Mucosa of gallbladder (tissue), 1 donor: ENCODE measurements at regions not wholly inside any gene's neighbourhood (a gene's known extent, or its start where the extent isn't known, plus 50 kb on each side); places are given as distances from the start of the nearest gene placed in this dataset.

ENCODE experiments used
- DNase-seq: peaks from one replicate; pipeline ENCODE4 v3.0.0-alpha.2; 2020; ENCODE audit warnings: low spot score
- donor health status: DM: no; HTN: no; CAD: no.

DNA sequence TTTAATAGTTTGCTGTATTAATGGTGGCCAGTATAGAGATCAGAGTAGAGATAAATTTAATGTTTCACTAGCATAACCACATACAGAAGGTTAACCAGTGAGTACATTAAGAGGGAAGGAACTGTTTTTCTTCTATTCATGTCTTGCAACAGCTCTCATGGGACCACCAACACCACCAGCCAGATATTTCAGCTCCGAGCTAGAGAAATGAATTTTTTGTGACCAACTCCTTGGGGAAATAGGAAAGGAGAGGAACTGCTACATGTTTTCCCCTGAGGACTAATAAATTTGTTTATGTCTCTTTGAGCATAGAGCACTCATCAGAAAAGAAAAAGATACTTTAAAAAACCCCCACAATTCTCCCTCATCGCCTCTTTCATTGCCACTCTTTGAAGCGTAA is 247.5 kb downstream of the MBNL1 start:
- no peak for DNase-seq

DNA sequence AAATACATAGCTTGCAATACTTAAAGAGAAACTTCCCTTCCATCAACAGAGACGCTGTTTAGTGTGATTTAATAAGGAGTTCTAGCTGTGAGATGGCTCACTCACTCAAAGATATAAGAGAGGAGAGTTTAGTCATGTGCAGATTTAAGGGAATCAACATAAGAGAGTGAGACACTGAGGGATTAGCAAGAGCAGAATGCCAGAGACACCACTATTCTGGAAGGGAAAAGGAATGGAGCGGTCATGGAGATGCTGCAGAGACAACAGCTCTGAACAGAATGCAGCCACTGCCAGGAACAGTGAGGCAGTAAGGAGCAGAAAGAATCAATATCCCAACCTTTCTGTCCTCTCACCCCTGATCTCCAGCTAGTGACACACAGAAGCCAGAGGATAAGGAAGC is 248.8 kb downstream of the MBNL1 start:
- DNase-seq = no peak

DNA sequence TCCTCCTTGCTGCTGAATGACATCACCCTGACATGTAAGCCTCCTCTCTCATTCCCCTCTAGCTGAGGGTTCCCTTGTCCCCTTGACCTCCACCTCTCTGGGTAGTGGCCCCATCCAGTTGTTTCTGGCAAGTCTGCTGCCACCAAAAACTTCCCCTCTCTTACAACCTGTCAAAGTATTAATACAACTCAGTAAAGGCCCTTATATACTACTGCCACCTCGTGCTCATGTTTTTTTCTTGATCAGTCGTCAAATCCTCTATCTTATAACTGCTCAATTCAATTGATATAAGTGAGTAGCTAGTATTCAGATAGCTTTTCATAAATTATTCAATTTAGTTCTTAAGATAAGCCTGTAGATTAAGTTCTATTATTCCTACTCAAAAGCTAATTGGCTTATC is 249.6 kb downstream of the MBNL1 start:
- DNase-seq = no peak

DNA sequence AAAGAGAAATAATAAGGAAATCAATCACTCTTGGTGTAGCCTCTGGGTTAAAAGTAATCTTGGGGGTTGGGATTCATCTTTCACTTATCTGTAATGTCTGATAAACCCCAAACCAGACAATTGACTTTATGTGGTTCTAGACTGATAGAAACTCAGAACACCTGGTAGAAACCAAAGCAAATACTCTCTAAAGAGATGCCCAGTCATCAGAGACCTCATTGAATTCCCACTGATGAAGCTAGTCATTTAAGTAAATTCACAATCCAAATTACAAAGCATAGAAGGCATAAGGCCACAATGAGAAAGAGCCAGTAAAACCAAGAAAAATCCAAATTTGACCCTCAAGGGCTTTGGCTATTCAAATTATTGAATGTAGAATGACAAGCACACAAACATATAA is 250.6 kb downstream of the MBNL1 start:
- no peak for DNase-seq

DNA sequence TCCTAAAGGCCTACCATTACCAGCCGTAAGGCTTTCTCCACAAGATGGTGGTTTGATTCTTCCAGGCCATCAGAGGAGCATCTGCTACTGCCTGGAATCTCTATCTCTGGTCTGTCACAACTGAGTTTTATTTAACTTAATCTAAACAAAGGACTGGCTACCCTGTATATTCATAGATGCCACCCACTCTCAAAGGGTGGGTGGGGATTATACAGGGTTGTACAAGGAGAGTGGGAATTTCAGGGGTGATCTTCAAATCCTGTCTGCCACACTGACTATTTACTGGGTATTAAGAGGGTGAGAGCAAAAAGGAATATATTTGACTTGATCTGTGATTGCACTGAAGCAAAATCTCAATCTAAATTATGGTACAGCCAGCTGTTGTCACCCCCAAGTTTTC is 253.3 kb downstream of the MBNL1 start:
- DNase-seq = no peak

DNA sequence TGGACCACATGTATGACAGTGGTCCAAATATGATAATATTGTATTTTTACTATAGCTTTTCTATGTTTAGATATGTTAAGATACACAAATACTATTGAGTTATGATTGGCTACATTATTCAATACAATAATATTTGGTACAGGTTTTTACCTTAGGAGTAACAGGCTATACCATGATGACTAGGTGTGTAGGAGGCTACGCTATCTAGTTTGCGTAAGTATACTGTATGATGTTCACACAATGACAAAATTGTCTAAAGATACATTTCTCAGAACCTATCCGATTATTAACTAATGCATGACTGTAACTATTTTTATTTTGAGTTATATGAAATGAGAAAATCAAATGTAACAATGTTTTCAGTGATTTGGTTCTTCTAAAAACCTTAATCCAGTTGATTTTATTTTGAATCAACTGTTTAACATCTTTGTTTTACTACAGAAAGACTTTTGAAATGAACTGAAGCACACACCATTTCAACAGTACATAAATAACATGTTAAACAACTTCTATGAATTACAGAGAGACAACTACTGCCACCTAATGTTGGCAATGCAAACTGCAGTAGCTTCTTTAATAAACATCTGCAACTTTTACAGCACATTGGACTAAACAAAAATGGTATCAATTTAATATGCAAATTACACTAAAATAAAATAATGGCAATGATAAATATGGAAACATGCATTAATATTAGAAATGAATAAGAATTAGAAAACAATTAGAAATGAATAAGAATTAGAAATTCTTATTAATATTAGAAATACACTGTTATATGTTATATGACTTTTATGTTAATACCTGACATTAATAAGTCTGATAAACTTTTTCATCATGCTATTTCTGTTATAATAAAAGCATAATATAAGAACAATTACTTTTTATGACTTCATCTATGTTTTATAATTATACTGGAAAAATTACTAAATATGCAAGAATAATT is 255.7 kb downstream of the MBNL1 start:
- peak; percentile 63 for DNase-seq

DNA sequence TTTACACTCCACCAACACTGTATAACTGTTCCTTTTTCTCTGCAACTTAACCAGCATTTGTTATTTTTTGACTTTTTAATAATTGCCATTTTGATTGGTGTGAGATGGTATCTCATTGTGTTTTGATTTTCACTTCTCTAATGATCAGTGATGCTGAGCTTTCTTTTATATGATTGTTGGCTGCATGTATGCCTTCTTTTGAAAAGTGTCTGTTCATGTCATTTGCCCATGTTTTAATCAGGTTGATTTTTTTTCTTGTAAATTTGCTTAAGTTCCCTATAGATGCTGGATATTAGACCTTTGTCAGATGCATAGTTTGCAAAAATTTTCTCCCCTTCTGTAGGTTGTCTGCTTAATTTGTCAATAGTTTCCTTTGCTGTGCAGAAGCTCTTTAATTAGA is 263.0 kb downstream of the MBNL1 start:
- DNase-seq = no peak

DNA sequence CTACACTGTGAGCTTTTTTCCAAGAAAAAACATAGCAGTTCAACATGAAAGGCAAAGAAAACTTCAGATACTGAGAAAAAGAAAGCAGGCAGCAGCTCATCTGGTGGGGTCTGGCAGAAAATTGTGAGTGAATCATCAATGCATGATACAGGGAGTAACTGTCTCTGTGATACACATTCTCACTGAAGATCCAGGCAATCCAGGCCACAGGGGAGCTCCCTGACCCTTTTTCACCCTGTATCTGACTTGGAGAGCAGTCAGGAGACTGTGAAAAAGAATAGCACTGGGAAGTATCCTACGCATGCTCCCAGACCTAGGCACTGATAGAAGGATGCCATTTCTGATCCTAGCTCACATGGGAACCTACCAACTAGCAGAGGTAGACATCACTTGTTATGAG is 269.8 kb downstream of the MBNL1 start:
- no peak for DNase-seq

DNA sequence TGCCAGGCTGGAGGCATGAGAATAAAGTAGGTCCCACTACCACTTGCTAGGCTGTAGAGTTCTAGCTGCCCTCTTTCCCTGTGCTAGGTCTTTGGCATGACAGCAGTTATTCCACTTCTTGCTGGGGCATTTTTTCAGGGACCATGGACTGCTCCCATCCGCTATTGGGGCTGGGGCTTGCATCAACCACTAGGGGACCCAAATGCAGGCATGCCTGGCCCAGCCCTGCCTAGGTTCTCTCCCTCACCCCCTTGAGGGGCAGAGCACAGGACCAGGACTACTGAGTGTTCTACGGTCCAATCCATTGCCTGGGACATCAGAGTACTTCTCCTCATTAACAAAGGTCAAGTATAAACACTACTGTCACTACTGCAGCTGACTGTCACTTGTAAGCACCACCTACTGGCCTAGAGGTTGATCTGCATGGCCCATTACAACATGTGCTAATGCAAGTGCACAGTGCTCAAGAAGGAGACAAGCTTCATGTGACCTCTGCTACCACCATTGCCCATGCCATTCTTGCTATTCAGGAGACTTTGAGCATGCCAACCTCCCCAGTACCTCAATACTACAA is 270.5 kb downstream of the MBNL1 start:
- DNase-seq = no peak

DNA sequence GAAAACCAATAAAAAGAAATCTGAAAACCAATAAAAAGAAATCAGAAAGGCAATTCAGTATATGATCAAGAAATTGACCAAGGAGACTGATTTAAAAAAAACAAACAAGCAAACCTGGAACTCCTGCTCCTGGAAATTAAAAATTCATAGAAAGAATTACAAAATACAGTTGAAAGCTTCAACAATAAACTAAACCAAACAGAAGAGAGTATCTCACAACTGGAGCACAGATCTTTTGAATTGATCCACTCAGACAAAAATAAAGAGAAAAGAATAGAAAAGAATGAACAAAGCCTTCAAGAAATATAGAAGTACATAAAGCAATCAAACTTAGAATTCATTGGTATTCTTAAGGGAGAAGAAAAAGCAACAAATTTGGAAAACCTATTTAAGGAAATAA is 271.4 kb downstream of the MBNL1 start:
- DNase-seq = no peak

DNA sequence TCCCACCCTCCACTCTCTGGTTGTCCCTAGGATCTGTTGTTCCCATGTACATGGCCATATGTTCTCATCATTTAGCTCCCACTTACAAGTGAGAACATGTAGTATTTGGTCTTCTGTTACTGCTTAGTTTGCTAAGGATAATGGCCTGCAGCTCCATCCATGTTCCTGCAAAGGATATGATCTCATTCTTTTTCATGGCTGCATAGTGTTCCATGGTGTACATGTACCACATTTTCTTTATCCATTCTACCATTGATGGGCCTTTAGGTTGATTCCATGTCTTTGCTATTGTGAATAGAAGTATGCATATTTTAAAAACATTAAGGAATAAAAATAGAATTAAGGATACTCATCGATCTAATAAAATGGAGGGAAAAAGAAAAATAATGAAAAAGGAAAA is 278.4 kb downstream of the MBNL1 start:
- DNase-seq = no peak

DNA sequence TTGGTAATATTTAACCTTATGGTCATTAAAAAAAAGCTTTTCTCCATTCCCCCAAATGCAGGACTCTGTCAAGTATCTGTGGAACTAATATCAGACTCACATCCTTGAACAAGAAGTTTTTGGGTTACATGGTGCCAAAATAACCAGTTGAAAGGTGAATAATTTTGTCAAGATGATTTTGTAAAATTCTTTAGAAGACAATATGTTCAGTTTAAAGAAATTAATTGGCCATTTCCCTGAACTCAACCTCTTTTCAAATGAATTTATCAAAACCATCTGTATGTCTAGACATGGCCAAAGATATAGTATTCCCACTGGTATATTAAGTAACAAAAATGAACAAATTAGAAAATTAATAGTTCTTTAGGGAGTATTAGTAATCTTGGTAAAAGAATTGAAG is 280.5 kb downstream of the MBNL1 start:
- DNase-seq = no peak

DNA sequence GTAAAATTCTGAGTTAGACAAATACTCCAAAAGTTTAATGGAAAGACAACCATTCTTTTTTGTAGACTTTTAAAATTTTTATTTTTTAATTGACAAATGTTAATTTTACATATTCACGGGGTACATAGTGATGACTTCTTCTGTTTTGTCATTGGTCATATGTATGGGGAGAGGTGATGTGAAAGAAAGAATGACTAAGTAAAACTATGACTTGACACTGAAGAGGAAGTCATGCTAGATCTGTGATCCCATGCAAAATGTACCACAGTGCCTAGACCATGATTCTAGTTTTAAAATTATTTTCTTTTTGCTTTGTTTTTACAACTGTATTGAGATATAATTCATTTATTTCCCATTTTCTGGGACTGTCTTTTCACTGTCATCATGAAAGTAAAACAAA is 281.6 kb downstream of the MBNL1 start:
- DNase-seq = no peak

DNA sequence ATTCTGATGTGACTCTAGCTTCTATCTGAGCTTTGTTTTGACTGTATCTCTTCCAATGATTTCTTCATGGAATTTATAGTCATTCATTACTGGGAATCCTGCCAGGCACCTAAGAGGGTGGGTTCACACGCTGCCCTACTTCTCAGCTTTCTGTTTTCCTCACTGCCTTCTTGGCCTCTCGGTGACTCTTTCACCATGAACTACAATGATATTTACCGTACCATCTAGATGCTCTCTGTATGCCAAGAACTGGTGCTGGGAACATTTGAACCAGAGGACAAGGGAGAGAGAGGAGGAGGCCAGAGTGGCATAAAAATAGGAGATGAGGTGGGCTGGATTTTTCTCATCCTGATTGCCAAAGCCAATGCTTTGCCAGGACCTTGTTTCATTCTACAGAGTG is 280.0 kb upstream of the P2RY1 start:
- DNase-seq = no peak

DNA sequence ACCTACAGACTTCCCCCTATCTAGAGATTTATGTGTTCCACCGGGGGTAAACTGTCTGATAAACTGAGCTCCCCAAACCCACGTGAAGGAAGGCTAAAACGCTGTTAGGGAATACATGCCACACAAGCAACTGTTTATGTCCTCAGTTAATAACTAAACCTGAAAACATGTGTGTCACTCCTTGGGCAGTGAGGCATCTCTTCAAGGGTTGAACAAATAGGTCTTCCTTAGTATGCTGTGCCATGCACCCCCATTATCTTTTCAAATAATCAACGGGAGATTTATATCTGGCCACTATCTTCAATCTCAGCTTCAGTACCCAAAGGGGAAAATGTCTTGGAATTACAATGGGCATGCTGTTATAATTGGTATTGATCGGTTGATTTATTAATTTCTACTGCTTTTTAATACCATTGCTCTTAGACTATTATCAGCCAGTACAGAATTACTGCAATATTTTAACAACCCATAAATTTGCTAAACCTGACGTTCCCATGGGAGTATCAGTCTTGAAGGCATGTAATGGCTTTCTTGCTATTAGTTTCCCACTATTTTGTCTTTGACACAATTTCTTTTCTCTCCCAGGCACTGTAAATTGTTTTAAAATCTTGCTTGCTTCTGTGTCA is 279.2 kb upstream of the P2RY1 start:
- no peak for DNase-seq

DNA sequence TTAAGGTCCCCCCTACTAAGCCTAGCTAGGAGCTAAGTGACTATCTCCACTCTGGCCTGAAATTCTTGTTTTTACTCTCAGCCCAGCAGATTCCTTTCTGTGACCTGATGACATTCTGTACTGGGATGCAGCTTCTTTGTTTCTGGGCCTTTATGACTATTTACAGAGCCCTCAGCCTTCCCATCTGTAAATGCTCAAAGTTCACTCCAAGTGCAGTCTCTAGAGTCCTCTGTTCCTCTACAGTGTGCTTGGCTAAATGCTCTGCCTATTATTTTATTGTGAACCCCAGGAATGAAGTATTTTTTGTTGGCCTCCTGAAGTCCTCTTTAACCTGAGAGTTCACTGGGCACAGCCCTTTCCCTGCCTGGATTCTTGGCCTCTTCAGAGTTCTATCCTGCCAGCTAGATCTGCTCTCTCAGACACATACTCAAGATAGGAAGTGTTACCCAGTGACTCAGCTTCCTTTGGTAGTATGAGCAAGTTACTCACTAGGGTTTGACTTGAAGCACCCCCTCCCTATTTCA is 278.1 kb upstream of the P2RY1 start:
- no peak for DNase-seq

DNA sequence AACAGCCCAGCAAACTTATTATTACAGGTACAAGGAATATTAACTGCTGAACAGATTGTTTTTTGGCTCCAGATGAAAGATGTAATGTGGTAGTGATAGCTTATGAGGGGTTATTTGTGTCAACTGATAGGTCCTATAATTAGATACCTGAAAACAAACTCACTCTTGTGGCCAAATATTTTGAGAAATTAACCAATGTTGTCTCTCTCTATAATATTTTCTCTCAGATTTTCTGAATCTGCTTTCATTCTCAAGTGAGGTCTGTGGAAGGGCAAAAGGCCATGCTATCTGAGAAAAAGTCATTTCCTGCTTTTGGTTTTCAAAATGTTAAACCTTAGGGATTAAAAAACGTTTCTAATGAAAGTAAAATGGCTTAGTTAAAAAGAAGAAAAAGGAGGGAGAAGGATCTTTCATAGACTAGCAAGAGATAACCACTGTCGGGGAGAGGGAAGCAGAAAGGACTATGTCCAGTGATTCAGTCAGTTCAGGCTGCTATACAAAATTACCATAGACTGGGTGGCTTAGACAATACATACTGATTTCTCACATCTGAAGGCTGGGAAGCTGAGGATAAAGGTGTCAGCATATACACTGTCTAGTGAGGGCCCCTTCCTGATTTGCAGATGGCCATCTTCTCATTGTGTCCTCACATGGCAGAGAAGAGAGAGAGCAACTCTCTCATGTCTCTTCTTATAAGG is 277.5 kb upstream of the P2RY1 start:
- no peak for DNase-seq

DNA sequence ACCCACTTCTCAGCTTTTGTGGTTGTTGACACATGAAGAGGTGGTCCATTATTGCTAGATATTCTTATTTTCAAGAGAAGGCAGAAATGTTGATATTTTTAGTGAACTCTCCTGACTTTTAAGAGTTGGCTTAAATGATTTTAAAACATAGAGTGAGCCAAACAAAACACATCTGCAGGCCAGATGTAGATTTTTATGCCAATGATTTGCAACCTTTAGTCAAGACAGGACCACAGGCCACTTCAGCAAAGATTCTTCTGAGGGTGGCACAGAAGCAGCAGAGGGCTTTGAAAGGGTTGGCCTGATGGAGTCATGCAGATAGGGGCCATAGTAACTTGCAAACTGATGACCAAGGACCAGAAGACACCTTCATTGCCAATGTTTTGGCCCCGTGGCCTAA is 276.5 kb upstream of the P2RY1 start:
- no peak for DNase-seq

DNA sequence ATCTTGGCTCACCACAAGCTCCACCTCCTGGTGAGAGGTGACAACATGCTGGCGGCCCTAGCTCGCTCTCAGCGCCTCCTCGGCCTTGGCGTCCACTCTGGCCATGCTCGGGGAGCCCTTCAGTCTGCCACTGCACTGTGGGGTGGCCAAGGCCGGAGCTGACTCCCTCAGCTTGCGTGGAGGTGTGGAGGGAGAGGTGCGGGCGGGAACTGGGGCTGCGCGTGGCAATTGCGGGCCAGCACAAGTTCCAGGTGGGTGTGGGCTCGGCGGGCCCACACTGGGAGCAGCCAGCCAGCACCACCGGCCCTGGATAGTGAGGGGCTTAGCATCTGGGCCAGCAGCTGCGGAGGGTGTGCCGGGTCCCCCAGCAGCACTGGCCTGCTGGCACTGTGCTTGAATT is 275.7 kb upstream of the P2RY1 start:
- no peak for DNase-seq

DNA sequence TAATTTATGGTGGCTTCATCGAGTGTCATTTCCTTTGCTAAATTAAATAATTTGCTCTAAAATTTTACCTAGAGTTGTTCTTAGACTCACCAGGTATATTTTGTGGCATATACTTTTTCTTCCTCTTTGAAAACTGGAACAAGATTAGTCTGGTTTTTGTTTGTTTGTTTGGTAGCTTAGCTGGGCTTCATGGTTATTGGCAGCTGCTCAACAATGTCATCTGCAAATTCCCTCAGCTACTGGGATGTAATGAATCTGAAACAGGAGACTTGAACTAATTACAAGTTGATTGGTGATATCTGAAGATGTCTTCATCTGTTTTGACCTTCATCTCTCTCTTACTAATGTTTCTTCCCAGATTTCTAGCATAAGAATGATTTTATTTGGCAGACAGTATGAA is 270.5 kb upstream of the P2RY1 start:
- no peak for DNase-seq

DNA sequence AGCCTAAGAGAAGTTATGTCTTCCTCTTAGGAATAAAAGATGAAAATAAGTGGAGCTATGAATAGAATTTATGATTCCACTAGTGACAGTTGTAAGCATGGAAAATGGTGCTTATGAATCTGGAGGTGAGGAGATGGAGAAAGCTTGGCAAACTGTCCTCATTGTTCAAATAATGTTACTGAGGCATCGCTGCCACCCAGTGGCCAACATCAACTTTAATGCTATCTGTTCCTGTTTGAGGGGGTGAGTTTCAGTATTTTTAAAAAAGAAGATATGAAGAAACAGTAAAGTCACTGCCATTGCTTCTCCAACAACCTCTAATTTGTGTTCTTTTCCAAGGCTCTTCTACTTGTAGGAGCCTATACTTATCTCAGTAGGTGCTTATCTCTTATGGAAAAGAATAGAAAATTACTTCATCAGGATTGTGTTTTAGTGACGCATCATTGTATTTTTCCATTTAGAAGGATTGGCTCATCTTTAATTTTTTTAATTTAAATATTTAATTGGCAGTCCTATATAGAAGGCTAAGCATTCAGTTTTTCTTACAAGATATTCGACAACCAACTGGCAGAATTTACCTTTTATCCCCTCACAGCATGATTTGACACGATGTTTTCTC is 260.4 kb upstream of the P2RY1 start:
- peak; percentile 57 for DNase-seq

DNA sequence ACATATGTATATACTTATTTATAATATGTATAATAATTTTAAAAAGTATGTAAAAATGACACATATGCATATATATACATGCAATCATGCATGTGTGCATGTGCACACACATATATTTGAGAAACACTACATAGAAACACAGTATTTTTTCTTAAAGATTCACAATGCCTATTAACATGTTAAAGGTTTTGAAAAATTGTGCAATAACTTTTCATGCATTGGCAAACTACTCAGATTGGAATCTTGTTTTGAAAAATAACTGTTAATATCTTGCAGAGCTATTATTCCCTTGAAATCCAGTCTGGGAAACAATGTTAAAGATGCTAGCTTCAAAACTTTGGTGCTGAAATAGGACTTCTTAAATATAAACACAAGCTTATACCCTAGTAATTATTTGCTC is 256.2 kb upstream of the P2RY1 start:
- DNase-seq = no peak
